DOHH2 (cell line): ENCODE measurements at regions not wholly inside any gene's neighbourhood (a gene's known extent, or its start where the extent isn't known, plus 50 kb on each side); places are given as distances from the start of the nearest gene placed in this dataset.

Experiments used
- H3F3A ChIP-seq: fragments of 200-600 bp; sonication (generic), shearing (Covaris generic); 2 replicates; pipeline ENCODE4 v1.6.0; 2016; ENCODE audit warnings: antibody characterized with exemption, mild to moderate bottlenecking; ENCODE audit not compliant: control insufficient read depth, insufficient read depth
- H3K27ac ChIP-seq: fragments of 200-600 bp; sonication (generic); 2 replicates; pipeline ENCODE4 v1.5.1; 2014; ENCODE audit warnings: low read depth, mild to moderate bottlenecking, low read length, moderate library complexity
- H3K27me3 ChIP-seq: fragments of 200-600 bp; sonication (generic); 2 replicates; pipeline ENCODE4 v1.6.1; 2014; ENCODE audit warnings: mild to moderate bottlenecking, low read length, mixed read lengths; ENCODE audit not compliant: control insufficient read depth
- H3K36me3 ChIP-seq: fragments of 200-600 bp; sonication (generic); 2 replicates; pipeline ENCODE4 v1.6.1; 2014; ENCODE audit warnings: mild to moderate bottlenecking, low read length, moderate library complexity, mixed read lengths; ENCODE audit not compliant: control insufficient read depth
- H3K4me1 ChIP-seq: fragments of 200-600 bp; sonication (generic); 2 replicates; pipeline ENCODE4 v1.6.1; 2014; ENCODE audit warnings: mild to moderate bottlenecking, low read length, mixed read lengths; ENCODE audit not compliant: control insufficient read depth
- H3K4me2 ChIP-seq: fragments of 200-600 bp; sonication (generic); 2 replicates; pipeline ENCODE4 v1.6.0; 2014; ENCODE audit warnings: mild to moderate bottlenecking, low read length, moderate library complexity
- H3K4me3 ChIP-seq: fragments of 200-600 bp; sonication (generic); 2 replicates; pipeline ENCODE4 v1.5.1; 2014; ENCODE audit warnings: mild to moderate bottlenecking, low read length, mixed read lengths
- H3K79me2 ChIP-seq: fragments of 200-600 bp; sonication (generic); 2 replicates; pipeline ENCODE4 v1.6.1; 2014; ENCODE audit warnings: mild to moderate bottlenecking, low read length, mixed read lengths; ENCODE audit not compliant: control insufficient read depth
- H3K9me2 ChIP-seq: fragments of 200-600 bp; sonication (generic); replicated peaks from 2 replicates; pipeline ENCODE4 v1.6.1; 2014; ENCODE audit warnings: mild to moderate bottlenecking, low read length, mixed read lengths; ENCODE audit not compliant: control insufficient read depth
- H3K9me3 ChIP-seq: fragments of 200-600 bp; sonication (generic); 2 replicates; pipeline ENCODE4 v1.6.1; 2014; ENCODE audit warnings: antibody characterized with exemption, low read length, mixed read lengths; ENCODE audit not compliant: control insufficient read depth, insufficient read depth
- H4K20me1 ChIP-seq: fragments of 200-600 bp; sonication (generic); 2 replicates; pipeline ENCODE4 v1.6.0; 2014; ENCODE audit warnings: low read depth, mild to moderate bottlenecking, antibody characterized with exemption, low read length, moderate library complexity; ENCODE audit not compliant: control insufficient read depth, insufficient read depth
- CTCF ChIP-seq: fragments of 200-600 bp; sonication (generic); IDR thresholded peaks from one replicate; pipeline ENCODE4 v1.5.1; 2014; ENCODE audit warnings: antibody characterized with exemption, mild to moderate bottlenecking, low read depth, low read length; ENCODE audit not compliant: poor library complexity, severe bottlenecking
- EZH2phosphoT487 ChIP-seq: fragments of 200-600 bp; sonication (generic); IDR thresholded peaks from 2 replicates; pipeline ENCODE4 v1.6.1; 2017; ENCODE audit warnings: borderline replicate concordance, mild to moderate bottlenecking, antibody characterized with exemption, low read length, moderate library complexity, mixed read lengths

- no peak overlapping the region for H3K4me2 ChIP-seq
- H3K9me3 ChIP-seq: no peaks in the 10 kb centered on the region
- no peaks in the 10 kb centered on the region for H3K79me2 ChIP-seq
- no peaks in the 10 kb centered on the region for H3F3A ChIP-seq
- H3K27me3 ChIP-seq: no peaks in the 10 kb centered on the region
- no peak overlapping the region for H3K4me3 ChIP-seq
- no peaks in the 10 kb centered on the region for H3K36me3 ChIP-seq
- H3K4me1 ChIP-seq: no peaks in the 10 kb centered on the region
- no peak for TF ChIP-seq CTCF
- no peak for TF ChIP-seq EZH2phosphoT487
- H4K20me1 ChIP-seq: no peaks in the 10 kb centered on the region
- H3K9me2 ChIP-seq: no peaks in the 10 kb centered on the region
- H3K27ac ChIP-seq: no peak overlapping the region
Measured at GRCh38 chr12:131378861-131379665, 331.8 kb upstream of the SFSWAP start.

GRCh38 chr12:131379738-131380137 is 331.2 kb upstream of the SFSWAP start:
- H3K4me3 ChIP-seq: no peak overlapping the region
- no peaks in the 10 kb centered on the region for H4K20me1 ChIP-seq
- H3K27me3 ChIP-seq: no peaks in the 10 kb centered on the region
- H3K4me2 ChIP-seq: no peak overlapping the region
- H3K36me3 ChIP-seq: no peaks in the 10 kb centered on the region
- TF ChIP-seq CTCF (no peak), EZH2phosphoT487 (no peak)
- no peaks in the 10 kb centered on the region for H3F3A ChIP-seq
- no peaks in the 10 kb centered on the region for H3K9me3 ChIP-seq
- no peaks in the 10 kb centered on the region for H3K79me2 ChIP-seq
- no peaks in the 10 kb centered on the region for H3K4me1 ChIP-seq
- H3K27ac ChIP-seq: no peak overlapping the region
- H3K9me2 ChIP-seq: no peaks in the 10 kb centered on the region

- H3K9me3 ChIP-seq: no peaks in the 10 kb centered on the region
- H3K36me3 ChIP-seq: no peaks in the 10 kb centered on the region
- no peak overlapping the region for H3K4me2 ChIP-seq
- no peaks in the 10 kb centered on the region for H3K79me2 ChIP-seq
- H3K4me3 ChIP-seq: no peak overlapping the region
- H3K27ac ChIP-seq: no peak overlapping the region
- no peaks in the 10 kb centered on the region for H3K9me2 ChIP-seq
- H3K27me3 ChIP-seq: no peaks in the 10 kb centered on the region
- H4K20me1 ChIP-seq: no peaks in the 10 kb centered on the region
- no peaks in the 10 kb centered on the region for H3K4me1 ChIP-seq
- TF ChIP-seq CTCF (no peak), EZH2phosphoT487 (no peak)
- H3F3A ChIP-seq: no peaks in the 10 kb centered on the region
Measured at GRCh38 chr12:131380220-131380964, 330.5 kb upstream of the SFSWAP start.
